HUDEP-2 (cell line): ENCODE measurements at regions not wholly inside any gene's neighbourhood (a gene's known extent, or its start where the extent isn't known, plus 50 kb on each side); places are given as distances from the start of the nearest gene placed in this dataset.

Experiments
- DNase-seq, 76 experiments: peaks; one replicate each; lab custom pipeline; 2025; ENCODE audit not compliant: unreplicated experiment in 76 of 76; lab: John Stamatoyannopoulos, UW

DNA sequence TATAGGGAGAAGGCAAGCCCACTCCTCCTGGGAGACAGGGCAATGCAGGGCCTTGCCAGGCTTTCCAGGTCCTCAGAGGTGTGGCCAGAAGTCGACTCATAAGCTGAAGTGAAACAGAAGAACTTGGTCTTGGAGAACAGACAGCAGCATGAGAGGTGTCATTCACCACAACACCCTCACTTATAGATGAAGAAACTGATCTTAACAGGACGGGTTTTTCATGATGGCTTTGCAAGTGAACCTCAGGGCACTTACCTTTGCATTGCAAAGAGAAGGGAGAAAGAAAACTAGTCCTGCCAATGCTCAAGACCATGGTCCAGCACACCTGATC, 198.8 kb downstream of the CYRIA start:
- no peak for DNase-seq

DNA sequence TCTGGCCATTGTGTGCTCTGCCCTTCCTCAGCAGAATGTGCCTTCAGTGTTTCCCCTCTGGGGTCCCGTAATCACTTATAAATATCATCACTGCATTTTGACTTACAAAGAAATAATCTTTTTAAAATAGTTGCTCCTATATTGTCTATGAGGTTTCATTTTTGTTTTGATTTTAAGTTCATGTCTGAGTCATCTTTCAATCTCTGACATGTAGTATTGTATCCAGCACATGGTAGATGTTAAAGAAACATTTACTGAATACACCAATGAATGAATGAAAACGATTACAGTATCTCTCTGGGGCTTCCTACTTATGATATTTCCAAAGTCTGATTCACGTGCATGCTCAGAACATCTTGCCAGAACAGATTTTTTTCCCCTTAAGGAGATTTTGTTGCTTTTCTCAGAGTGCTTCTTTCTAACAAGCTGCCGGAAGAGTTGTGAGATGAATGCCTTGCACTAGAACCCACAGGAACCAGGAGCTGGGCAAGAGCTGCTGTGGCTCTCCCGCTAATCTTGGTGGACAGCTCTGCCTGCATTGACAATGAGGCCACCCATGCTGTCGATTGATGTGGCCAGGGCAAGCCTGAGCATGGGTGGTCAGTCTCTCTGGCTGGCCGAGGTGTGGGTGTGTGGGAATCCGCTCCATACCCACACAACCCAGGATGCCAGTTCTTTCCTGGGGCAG, 199.4 kb downstream of the CYRIA start:
- no peak for DNase-seq

DNA sequence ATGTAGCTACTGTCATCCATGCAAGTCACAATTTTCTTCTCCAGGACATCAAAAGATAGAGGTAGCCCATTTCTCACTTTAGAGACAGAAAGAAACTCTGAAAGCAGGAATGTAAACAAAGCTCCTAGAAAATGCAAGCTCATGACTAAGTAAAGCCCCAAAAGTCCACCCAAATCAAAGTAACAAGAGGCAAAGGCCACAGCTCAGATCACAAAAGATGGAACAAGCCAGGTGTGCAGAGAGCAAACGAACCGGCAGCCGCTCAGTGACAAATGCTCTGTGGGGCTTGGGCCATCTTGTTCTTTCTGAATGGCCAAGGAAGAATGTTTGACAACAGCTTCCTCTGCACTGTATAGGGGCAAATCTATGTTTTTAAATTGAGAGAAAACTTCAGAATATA, 201.0 kb downstream of the CYRIA start:
- no peak for DNase-seq

GRCh38 chr2:16462958-16463357, 202.7 kb downstream of the CYRIA start:
- no peak for DNase-seq

DNA sequence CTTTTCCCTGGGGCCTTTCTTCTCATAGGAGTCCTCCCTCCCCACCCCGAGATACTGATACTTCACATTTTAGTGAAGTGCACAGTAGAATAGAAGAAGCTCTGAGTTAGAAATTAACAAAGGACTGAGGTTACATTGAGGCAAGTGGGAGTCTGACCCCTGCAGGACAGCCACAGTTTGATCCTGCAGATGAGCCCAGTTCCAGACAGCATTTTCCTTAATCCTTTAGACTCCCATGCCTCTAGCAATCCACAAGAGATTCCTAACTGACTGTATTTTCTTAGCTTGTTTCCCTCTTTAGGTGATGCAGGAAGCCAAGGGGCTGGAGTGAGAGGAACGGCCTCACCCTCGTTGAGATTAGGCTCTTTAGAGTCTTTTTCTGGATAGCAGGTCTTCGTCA, 204.0 kb downstream of the CYRIA start:
- DNase-seq = no peak

DNA sequence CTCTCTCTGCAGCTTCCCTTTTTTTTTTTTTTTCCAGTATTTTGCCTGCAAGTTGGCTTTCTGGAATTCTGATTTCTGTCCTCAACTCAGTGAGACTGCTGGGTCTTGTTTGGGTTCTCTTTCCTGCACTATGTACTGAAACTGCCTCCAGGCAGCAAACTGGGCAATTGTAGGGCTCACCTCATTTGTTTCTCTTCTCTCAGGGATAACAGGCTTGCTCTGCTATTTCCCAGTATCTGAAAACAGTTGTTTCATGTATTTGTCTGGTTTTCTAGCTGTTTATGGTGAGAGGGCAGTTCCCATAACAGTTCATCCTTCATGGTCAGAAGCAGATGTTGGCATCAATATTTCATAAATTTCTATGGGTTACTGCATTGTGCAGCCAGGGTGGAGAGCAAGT, 206.0 kb downstream of the CYRIA start:
- DNase-seq = no peak

- no peak for DNase-seq
These were observed 211.0 kb downstream of the CYRIA start for GRCh38 chr2:16454621-16455020.

DNA sequence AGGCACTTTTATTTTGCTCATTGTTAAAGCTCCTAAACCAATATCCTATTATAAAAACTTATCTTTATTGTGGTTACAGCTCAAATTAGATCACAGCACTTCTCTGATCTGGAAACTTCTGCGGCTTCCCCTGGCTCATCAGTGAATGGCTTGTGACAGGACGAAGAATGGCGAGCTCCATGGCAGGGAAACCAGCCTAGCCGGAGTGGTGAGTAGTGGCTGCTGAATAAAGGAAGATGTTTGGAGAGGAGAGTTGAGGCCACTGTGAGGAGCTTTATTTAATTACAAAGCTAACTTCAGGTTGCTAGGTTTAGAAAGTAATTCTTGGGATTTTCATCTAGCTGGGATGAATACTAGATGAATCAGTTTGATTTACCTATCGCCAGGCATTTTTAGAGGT, 213.5 kb downstream of the CYRIA start:
- no peak for DNase-seq

DNA sequence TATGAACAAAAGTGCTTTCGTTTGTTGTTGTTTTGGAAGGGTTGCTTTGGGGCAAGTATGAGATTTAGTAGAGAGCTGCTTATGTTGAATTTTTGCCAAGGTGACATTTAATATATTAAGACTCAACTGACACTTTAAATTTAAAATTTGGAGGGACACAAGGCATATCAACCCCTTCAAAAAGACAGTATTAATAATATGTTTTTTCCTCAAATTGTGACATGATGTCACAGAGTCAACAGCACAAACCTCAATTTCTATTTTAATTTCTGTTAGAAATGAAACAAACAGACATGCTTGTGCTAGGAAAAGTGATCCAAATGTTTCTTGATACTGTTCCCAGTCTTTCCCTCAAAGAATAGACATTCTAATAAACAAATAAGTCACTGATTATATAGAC, 218.9 kb downstream of the CYRIA start:
- DNase-seq = no peak

DNA sequence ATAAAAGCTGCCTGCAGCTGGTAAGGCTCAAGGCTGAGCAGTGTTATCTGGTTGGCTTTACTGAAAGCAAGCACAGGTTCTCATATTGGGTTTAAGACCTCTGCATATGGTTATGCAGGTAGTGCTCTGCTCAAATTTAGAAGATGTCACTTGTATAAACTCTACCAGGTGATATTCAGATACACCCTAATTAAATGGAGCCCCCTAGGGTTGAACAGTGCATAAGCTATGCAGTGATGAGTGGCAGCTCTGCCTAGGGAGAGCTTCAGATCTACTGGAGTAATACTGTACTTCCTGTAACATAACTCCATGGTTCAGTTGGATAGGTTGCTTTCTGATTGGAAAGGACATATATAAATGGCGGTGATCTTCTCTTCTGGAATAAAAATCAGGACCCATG, 222.7 kb downstream of the CYRIA start:
- DNase-seq = no peak

GRCh38 chr2:16441431-16441830, 224.2 kb downstream of the CYRIA start:
- DNase-seq = no peak

DNA sequence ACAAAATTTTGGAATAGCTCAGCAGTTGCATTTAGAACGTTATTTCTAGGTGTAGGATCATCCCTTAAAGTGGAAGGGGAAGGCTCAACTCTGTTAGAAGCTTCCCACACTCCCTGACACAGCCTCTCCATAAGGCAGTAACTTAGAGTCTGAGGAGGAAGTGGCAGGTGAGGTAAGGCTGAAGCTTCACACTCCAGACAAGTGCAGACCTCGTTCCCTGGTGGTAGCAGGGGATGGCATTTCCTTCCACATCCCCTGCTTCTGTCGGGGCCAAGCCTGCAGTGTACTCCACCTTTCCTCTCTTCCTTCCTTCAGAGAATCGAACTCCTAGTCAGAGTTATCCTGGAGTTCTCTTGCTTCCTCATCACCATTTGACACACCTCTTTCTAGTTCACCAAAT, 224.7 kb downstream of the CYRIA start:
- no peak for DNase-seq

- peak in 46 of 76 experiments; percentile 4 to 79 (median 42) for DNase-seq
These were observed 226.9 kb downstream of the CYRIA start for GRCh38 chr2:16438613-16439321.

GRCh38 chr2:16437189-16437588, 228.4 kb downstream of the CYRIA start:
- no peak for DNase-seq

DNA sequence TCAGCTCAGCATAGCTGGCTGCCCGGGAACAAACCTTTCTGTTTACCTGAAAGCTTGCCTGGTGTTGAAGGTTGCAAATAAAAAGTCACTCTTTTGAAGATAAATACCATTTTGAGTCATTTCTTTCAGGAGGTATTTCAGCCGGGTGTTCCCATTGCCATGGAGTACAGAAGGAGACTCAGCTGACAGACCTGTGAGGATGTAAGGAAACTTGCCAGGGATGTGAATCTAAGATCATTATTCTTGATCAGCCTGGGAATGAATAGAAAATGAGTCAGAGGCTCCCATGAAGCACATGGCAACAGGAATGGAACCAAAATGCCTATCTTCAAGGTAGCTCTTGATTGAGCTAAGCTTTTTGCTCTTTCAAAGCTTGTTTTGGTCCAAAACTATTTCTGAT, 231.2 kb downstream of the CYRIA start:
- DNase-seq = no peak

- DNase-seq = no peak
These were observed 234.8 kb downstream of the CYRIA start for GRCh38 chr2:16430846-16431245.

GRCh38 chr2:16429431-16430145, 236.0 kb downstream of the CYRIA start:
- peak in 2 of 76 experiments; percentile 5 to 9 for DNase-seq

DNA sequence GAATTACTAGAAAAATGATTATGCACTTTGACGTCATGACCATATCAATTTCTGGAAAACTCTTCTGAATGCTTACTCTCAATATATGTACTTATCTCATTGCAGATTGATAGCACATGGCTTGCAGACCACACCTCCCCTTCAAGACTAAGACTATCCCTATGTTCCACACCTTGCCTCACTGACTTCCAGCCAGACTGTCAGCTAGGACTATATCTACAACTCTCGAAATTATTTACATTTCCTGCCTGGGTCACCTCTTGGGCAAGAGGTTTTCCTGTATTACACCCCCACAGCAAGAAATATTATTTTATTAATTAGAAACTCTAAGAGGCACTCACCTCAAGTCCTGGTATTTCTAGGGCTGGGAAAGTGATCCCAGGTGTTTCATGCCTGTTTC, 236.6 kb downstream of the CYRIA start:
- no peak for DNase-seq

DNA sequence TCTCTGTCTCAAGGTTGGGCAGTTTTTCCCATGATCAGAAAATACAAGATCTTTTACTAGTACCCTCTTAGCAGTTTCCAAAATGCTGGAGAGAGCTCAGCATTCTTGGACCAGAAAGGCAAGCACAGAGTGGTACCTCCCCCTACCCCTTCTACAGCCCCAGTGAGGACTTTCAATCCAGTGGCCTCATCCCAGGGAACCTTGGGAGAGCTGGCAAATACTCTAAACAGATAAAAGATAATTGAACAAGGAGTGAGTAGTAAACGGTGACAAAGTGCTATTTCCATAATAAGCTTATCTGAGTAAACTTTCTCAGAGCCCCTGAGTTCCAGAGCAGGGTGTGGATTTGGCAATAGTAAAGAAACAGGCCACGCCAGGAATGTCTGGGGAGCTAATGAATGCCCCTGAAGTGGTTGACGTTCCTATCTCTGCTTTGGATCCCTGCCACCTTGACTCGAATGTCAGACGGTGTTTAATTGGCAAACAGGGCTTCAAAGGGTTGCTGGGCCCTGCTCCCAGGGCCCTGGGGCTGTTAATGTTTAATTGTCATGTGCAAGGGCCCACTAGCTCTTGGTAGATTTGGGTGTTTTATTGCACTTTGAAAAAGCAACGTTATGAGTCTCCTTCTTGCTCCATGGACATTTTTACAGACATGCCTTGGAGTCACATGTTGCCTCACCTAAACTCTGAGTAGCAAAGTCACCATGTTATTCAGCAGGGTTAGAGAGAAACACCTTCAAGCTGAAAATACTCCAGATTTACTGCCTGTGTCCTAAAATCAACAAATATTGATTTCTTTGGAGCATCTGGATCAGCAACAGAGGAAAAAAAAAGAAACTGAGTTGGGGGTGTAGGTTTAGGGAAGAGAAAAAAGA, 239.9 kb downstream of the CYRIA start:
- DNase-seq = peak in 24 of 76 experiments; percentile 4 to 71 (median 30)

DNA sequence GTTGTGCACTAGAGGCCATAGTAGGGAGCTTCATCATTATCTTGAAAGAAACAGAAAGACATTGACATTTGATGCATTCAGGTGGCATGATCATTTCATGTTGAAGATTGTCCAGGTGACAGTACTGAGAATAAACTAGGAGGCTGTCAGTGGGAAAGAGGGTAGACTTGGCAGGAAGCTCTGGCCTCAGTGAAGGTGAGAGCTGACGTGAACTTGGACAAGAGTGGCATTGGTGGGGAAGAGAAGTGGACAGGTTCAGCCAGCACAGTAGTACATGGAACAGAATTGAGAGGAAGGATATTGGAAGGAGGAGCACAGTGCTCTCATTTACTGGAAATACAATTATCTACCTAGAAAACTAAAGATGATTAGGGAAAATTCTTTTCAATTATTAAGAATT, 245.2 kb downstream of the CYRIA start:
- DNase-seq = no peak

DNA sequence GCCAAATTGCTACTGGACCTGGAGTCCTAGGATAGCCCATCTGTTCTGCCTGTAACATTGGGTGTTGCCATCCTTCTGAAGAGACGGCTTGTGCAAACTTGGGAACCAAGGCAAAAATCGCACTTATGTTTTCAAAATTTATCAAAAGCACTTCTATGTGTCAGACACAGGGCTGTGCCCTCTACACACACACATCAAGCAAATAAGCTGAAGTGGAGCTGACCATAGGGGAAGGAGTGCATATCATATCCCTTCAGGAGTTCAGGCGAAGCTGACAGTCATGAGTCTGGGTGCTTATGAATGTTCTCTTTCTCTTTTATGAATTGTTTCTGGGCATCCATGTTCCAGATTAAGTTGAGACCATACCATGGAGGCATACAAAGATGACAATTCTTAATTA, 247.9 kb downstream of the CYRIA start:
- no peak for DNase-seq
